Activated naive CD8-positive, alpha-beta T cell treated with anti-CD3 and anti-CD28 coated beads, Interleukin-2, amount 50 U/mL, for 24 hours (primary cell): ENCODE measurements at regions not wholly inside any gene's neighbourhood (a gene's known extent, or its start where the extent isn't known, plus 50 kb on each side); places are given as distances from the start of the nearest gene placed in this dataset.

Source experiments
- ATAC-seq: fragments of 150-1000 bp; cut with Tn5 transposase; one replicate; pipeline ENCODE4 v1.10.0; 2021
- DNase-seq: peaks from one replicate; pipeline ENCODE4 v3.0.0; 2021
- H3K27ac Mint-ChIP-seq: one replicate; pipeline ENCODE4 v1.8.0; 2021; ENCODE audit warnings: mild to moderate bottlenecking, mixed read lengths
- H3K27me3 Mint-ChIP-seq: one replicate; pipeline ENCODE4 v1.8.0; 2021; ENCODE audit warnings: mixed read lengths
- H3K36me3 Mint-ChIP-seq: one replicate; pipeline ENCODE4 v1.8.0; 2021; ENCODE audit warnings: low read depth, mixed read lengths
- H3K4me1 Mint-ChIP-seq: one replicate; pipeline ENCODE4 v1.8.0; 2021; ENCODE audit warnings: mixed read lengths
- H3K4me3 Mint-ChIP-seq: one replicate; pipeline ENCODE4 v1.8.0; 2021; ENCODE audit warnings: mild to moderate bottlenecking, moderate library complexity, mixed read lengths
- H3K9me3 Mint-ChIP-seq: one replicate; pipeline ENCODE4 v1.8.0; 2021; ENCODE audit warnings: mixed read lengths

DNA sequence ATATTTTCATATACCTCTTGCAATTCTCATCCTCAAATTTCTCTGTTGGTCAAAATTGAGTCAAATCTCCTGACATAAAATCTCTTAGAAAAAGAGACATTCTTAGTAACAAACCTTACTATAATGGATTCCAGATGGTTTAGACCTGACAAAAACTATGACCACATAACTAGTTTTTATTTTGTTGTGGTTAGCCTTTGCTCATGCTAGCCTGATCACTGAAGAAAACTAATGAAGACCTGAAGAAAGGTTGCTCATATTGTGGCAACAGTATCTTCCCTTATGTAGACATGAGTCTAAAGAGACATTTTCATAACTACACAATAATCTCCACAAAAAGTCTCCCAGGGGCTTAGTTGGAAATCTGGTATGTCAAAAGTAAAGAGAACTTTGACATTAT lies 274.1 kb upstream of the TMEM161B start:
- no peak for DNase-seq
- H3K9me3 Mint-ChIP-seq = no peaks in the 10 kb centered on the region
- H3K4me1 Mint-ChIP-seq = no peaks in the 10 kb centered on the region
- H3K27ac Mint-ChIP-seq = no peak overlapping the region
- H3K36me3 Mint-ChIP-seq = no peaks in the 10 kb centered on the region
- peaks cover 23% of the 10 kb centered on the region for H3K27me3 Mint-ChIP-seq
- no peak for ATAC-seq
- no peak overlapping the region for H3K4me3 Mint-ChIP-seq

DNA sequence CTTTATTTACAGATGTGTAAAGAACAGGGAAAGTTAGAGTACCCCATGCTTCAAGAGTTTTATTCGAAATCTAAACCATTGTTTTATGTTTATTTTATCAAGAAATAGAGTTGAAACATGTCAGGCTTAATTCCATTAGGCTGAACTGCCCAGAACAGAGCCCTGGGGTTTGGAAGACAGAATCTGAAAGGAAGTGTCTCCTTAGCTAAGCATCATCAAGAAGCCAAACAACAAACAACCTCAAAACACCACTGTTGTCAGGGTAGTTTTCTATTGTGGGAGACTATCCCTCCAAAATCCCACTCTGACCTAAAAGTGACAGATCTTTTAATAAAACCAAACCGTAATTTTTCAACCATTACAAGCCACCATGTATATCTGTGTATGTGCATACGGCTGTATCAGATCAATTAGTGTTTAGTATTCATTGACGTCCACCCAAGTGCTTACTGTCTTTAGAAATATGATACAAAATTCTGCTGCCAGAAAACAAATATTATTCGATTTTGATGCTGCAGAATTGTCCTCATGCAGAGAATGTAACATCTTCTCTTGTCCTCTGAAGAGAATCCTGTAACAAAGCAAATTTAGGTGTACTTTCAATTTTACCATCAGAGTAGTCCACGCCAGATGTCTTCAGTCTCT lies 271.9 kb upstream of the TMEM161B start:
- H3K36me3 Mint-ChIP-seq = no peaks in the 10 kb centered on the region
- H3K27ac Mint-ChIP-seq = no peak overlapping the region
- no peak for ATAC-seq
- no peak overlapping the region for H3K4me3 Mint-ChIP-seq
- no peaks in the 10 kb centered on the region for H3K9me3 Mint-ChIP-seq
- no peak for DNase-seq
- no peaks in the 10 kb centered on the region for H3K4me1 Mint-ChIP-seq
- peaks cover 28% of the 10 kb centered on the region for H3K27me3 Mint-ChIP-seq

DNA sequence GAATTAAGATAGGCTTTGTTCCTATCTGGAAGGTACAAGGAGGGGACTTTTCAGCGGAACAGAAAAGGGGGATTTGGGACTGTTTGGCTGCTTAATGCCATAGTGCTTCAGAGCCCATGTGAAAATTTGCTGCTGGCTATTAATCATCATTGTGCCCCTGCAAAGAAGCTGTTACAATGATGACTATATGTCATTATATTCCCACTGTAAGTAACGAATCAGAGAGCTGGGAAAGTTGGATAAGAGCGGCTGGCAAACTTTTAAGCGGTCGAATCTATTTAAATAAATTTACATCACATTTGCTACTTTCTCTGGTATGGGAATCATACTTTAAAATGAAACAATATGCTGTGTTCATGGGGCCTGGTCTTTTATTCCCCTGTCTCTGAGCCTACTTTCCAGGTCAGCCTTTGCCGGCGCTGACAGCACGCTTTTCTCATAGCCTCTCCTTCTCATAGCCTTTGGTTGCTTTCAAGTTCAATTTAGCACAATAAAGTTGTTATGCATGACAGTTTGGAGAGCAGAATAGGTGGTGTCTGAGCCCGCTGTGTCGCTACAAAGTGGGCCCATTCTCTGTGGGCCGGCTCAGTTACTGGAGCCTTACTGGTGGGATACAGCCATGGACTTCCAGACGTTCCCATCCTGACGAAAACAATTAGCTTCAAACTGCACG lies 271.2 kb upstream of the TMEM161B start:
- no peaks in the 10 kb centered on the region for H3K36me3 Mint-ChIP-seq
- ATAC-seq (no peak), DNase-seq (no peak)
- no peaks in the 10 kb centered on the region for H3K4me1 Mint-ChIP-seq
- H3K4me3 Mint-ChIP-seq = no peak overlapping the region
- peaks cover 29% of the 10 kb centered on the region for H3K27me3 Mint-ChIP-seq
- H3K9me3 Mint-ChIP-seq = no peaks in the 10 kb centered on the region
- no peak overlapping the region for H3K27ac Mint-ChIP-seq

DNA sequence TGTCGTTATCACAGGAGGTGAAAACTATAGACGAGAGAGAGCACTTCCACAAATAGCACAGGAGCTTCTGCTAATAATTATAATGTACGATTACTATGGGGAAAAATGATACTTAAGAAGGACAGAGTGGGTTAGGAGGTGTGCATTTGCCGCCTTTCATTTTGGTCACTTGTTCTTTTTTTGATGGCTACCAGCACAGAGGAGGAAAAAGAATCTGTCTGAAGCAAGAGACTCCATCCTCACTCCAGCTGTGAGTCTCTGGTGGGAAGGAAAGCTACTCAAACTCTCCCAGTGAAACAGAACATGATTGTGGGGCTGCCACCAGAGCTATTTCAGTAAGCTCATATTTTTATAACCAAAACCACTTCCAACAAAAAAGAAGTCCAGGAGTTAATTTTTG lies 270.4 kb upstream of the TMEM161B start:
- Mint-ChIP-seq H3K9me3 (no peaks in the 10 kb centered on the region), H3K4me1 (no peaks in the 10 kb centered on the region), H3K36me3 (no peaks in the 10 kb centered on the region), H3K27me3 (peaks cover 23% of the 10 kb centered on the region), H3K27ac (no peak overlapping the region), H3K4me3 (no peak overlapping the region)
- ATAC-seq (no peak), DNase-seq (no peak)

DNA sequence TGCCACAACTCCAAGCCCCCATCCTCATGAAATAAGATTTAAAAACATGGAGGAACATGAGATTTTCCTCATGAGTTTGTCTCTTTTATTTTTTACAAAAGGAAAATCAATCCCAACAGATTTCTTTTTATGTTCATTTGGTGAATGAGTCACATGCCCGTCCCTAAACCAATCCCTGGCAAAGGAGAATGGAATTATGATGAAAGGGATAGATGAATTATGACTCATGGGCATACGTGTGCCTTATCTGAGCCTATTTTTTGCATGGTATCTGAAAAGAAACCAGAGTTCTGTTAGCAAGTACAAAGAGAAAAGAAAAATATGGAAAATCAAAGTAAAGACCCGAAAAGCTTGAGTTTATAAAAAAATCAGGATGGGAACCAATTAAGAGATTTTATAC lies 267.5 kb upstream of the TMEM161B start:
- Mint-ChIP-seq H3K27me3 (peaks cover 29% of the 10 kb centered on the region), H3K36me3 (no peaks in the 10 kb centered on the region)

DNA sequence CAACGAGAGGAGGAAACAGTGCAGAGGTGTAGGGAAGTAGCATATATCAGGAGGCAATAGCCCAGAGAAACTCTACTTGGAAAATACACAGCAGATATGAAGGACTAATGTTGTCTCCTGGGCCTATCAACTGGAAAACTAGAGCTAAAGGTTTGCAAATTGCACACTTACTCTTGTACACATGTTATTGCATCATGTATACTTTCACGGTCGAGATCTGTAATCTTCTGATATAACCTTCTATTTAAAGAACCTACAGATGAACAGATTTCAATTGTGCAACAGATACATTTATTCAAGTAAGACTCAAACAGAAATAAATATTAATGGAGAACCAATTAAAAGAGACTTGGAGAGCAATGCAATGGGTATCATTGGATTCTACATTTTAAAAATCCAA lies 256.3 kb upstream of the TMEM161B start:
- no peak overlapping the region for H3K27ac Mint-ChIP-seq
- no peaks in the 10 kb centered on the region for H3K9me3 Mint-ChIP-seq
- no peaks in the 10 kb centered on the region for H3K4me1 Mint-ChIP-seq
- no peaks in the 10 kb centered on the region for H3K36me3 Mint-ChIP-seq
- DNase-seq (no peak), ATAC-seq (no peak)
- no peak overlapping the region for H3K4me3 Mint-ChIP-seq
- H3K27me3 Mint-ChIP-seq = peaks cover 10% of the 10 kb centered on the region

More for the DNA sequence above, 267.5 kb upstream of the TMEM161B start:
- Mint-ChIP-seq H3K4me3 (no peak overlapping the region), H3K27ac (no peak overlapping the region), H3K9me3 (no peaks in the 10 kb centered on the region), H3K4me1 (no peaks in the 10 kb centered on the region)
- ATAC-seq (no peak), DNase-seq (no peak)

DNA sequence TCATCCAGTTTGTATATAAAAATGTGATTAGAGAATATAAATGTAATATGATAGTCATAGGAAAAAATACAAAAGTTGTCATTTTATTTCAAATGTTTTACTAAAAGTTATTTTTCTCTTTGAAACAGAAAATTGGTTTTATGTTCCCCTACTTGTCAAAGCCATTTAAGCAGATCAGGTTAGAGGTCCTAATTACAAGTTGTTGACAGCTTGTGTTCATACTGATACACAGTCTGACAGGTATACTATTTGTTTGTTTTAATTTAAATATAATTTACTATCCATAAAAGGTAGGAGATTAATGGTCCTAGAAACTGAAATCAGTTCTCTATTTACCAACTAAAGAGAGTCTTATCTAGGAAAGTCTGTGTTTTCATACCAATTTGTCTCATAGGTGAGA lies 250.4 kb upstream of the TMEM161B start:
- Mint-ChIP-seq H3K27me3 (peaks cover 18% of the 10 kb centered on the region), H3K4me1 (peaks cover 4% of the 10 kb centered on the region), H3K4me3 (no peak overlapping the region), H3K9me3 (no peaks in the 10 kb centered on the region), H3K36me3 (no peaks in the 10 kb centered on the region), H3K27ac (no peak overlapping the region)
- DNase-seq (no peak), ATAC-seq (no peak)

DNA sequence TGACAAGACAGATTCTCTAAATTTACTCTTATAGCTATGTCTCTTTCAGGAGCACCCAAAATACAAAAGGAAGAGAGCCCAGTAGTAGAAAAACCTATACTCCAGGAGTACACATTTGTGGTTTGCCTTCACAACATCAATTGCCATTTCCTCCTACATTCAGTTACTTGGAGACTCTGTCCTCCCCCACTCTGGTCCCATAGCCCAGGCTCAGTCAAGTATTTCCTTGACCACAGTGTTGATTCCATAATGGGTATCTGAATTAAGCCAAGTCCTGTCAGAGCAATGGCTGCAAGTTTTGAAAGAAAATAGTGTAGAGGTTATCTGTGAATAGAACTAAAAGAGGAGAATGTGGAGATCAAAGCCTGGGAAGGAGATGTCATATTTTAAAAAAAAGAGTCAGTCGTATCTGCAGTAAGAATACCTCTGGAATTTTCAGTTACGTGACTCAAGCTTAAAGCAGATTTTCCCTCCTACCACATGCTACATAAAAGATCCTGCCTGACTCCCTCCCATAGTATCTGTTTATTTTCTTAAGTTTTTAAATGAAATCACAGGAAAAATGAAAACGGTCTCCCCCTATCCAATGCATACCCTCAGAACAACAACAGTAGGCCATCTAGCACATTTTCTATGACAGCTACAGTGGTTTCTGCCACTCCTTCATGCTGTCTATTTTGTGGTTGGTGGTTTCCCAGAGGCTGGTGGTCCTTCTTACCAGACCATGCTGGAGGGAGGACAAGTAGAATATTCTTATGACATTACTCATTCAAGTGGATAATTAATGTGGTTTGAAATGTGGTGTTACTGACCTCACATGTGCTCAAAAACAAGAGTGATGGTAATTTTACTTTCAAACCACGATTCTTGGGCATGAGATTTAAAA lies 249.7 kb upstream of the TMEM161B start:
- Mint-ChIP-seq H3K27me3 (peaks cover 21% of the 10 kb centered on the region), H3K36me3 (no peaks in the 10 kb centered on the region), H3K9me3 (no peaks in the 10 kb centered on the region), H3K4me1 (peaks cover 4% of the 10 kb centered on the region), H3K4me3 (no peak overlapping the region), H3K27ac (no peak overlapping the region)
- no peak for ATAC-seq
- DNase-seq = no peak

DNA sequence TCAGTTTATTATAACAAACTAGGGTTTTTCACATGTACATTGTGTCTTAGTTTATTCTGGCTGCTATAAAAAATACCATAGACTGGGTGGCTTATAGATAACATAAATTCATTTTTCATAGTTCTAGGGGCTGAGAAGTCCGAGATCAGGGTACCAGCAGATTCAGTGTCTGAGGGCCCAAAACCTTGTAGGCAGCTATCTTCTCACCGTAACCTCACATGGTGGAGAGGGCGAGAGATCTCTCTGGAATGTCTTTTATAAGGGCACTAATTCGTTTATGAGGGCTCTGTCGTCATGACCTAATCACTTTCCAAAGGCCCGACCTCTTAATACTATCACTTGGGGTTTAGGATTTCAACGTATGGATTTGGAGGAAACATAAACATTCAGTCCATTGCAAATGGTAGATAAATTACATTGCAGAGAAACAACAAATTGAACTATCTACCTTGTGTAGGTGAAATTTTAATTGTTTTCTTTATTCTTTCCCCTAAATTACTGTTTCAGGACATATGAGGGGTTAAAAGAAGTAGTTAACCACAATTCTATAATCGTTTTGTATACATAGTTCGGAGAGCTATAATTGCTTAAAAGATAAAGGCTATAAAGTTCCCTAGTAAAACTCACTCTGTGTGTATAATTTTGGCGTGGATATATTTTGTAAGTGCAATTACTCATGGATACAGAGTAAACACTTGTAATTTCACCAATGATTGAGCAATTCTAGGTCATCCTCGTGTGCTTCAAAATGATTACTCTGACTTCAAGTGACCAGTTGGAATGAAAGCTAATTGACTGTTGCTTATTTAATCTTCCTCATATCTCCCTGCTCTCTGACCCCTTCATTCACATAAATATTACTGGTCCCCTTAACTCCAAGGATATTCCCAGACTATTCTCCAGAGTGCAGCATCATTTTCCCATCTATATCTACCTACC lies 247.5 kb upstream of the TMEM161B start:
- ATAC-seq = no peak
- H3K27ac Mint-ChIP-seq = no peak overlapping the region
- no peak for DNase-seq
- peaks cover 15% of the 10 kb centered on the region for H3K27me3 Mint-ChIP-seq
- H3K4me3 Mint-ChIP-seq = no peak overlapping the region
- H3K4me1 Mint-ChIP-seq = peaks cover 4% of the 10 kb centered on the region
- H3K9me3 Mint-ChIP-seq = no peaks in the 10 kb centered on the region
- no peaks in the 10 kb centered on the region for H3K36me3 Mint-ChIP-seq

DNA sequence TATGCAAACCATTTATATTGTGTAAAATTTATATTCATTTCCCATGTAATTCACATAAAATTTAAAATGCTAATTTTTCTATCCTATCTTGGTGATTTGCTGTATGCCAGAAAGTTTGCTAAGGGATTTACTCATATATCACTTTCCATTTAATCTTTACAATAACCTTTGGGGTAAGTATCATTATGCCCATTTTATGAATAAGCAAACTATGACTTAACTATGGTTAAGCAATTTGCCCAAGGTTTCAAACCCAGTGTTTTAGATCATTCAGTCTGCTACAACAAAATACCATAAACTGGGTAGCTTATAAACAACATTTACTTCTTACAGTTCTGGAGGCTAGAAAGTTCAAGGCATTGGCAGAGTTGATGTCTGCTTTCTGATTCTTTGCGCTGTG lies 246.4 kb upstream of the TMEM161B start:
- Mint-ChIP-seq H3K36me3 (no peaks in the 10 kb centered on the region), H3K4me3 (no peak overlapping the region), H3K4me1 (peaks cover 4% of the 10 kb centered on the region), H3K27ac (no peak overlapping the region), H3K27me3 (peaks cover 12% of the 10 kb centered on the region), H3K9me3 (no peaks in the 10 kb centered on the region)
- DNase-seq = no peak
- ATAC-seq = no peak

DNA sequence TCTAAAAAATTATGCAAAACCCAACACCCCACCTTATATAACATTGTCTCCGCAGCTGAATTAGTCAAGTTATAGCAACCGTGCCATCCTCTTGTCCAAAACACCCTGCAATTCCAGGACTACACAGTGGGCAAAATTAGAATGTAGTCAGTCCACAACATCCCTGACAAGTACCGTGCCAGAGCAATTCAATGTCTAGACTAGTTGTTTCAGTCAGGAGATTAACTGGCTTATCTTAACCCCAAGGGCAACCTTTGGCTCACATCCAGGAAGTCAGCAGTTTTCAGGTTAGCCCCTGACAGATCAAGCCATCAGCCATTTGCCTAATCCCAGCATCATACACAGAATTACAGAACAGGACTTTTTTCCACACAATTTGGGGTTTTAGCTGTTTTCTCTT lies 240.8 kb upstream of the TMEM161B start:
- Mint-ChIP-seq H3K9me3 (no peaks in the 10 kb centered on the region), H3K4me1 (no peaks in the 10 kb centered on the region), H3K36me3 (no peaks in the 10 kb centered on the region), H3K27me3 (peaks cover 12% of the 10 kb centered on the region), H3K27ac (no peak overlapping the region), H3K4me3 (no peak overlapping the region)
- DNase-seq (no peak), ATAC-seq (no peak)

DNA sequence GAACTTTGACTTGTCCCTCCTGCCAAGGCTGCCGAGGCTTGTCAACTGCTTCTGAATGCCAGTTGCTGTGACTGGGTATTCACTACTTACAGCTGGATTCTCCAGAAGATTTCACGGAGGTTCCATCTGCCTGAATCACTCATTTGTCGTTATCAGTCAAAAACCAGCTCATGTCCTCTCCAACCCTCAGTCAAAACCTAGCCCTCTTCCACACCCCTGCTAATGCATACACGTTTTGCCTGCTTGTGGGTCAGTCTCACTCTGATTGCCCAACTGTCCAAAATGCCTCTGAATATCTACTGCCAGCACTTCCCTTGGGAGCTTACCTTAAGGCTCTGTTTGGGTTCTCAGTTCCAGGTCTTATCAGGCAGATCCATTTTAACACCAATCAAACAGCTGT lies 238.6 kb upstream of the TMEM161B start:
- no peak overlapping the region for H3K27ac Mint-ChIP-seq
- no peak overlapping the region for H3K4me3 Mint-ChIP-seq
- ATAC-seq = no peak
- H3K9me3 Mint-ChIP-seq = no peaks in the 10 kb centered on the region
- no peak for DNase-seq
- H3K27me3 Mint-ChIP-seq = peaks cover 9% of the 10 kb centered on the region
- peaks cover 10% of the 10 kb centered on the region for H3K4me1 Mint-ChIP-seq
- no peaks in the 10 kb centered on the region for H3K36me3 Mint-ChIP-seq

DNA sequence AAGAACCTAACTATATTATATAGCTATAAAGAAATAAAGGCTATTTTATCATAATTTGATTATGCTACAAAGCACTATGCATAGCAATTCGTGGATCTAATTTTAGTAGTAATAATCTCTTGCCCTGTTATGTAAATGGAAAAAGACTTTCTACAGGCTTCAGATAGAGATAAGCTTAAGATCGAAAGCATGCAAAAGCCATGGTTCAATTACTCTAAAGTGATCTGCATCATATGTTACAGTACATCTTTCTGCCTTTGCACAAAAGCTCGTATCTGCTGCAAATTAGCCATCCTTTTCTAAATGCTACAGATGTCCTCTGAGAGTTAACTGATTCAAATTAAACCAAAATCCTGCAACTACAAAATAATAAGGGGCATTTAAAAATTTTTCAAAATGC lies 234.8 kb upstream of the TMEM161B start:
- no peak overlapping the region for H3K27ac Mint-ChIP-seq
- ATAC-seq (no peak), DNase-seq (no peak)
- H3K36me3 Mint-ChIP-seq = no peaks in the 10 kb centered on the region
- peaks cover 9% of the 10 kb centered on the region for H3K27me3 Mint-ChIP-seq
- H3K4me3 Mint-ChIP-seq = peak overlapping the region; percentile 83
- no peaks in the 10 kb centered on the region for H3K9me3 Mint-ChIP-seq
- H3K4me1 Mint-ChIP-seq = peaks cover 18% of the 10 kb centered on the region

DNA sequence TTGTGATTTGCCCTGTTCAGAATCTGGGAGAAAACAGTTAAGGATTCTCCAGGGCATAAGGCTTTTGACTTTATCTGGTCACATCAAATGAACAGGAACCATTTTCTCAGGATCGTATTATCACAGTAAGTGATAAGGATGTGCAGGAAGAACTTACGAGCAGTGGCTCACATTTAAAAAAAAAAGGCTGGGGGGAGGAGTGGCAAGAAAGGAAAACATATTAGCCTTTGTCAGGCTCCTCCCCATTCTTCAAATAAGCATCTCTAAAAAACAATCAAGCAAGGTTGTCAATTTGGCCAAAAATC lies 234.3 kb upstream of the TMEM161B start:
- Mint-ChIP-seq H3K9me3 (no peaks in the 10 kb centered on the region), H3K27me3 (peaks cover 10% of the 10 kb centered on the region), H3K4me1 (peaks cover 18% of the 10 kb centered on the region), H3K27ac (peak overlapping the region; percentile 77), H3K4me3 (peak overlapping the region; percentile 83), H3K36me3 (no peaks in the 10 kb centered on the region)
- DNase-seq (no peak), ATAC-seq (no peak)
